Nephron progenitor cell (in vitro differentiated cells): ENCODE measurements at regions not wholly inside any gene's neighbourhood (a gene's known extent, or its start where the extent isn't known, plus 50 kb on each side); places are given as distances from the start of the nearest gene placed in this dataset.

Experiments used
- DNase-seq: peaks from one replicate; pipeline ENCODE4 v3.0.0; 2021
- H3K27ac Mint-ChIP-seq: 2 replicates; pipeline ENCODE4 v1.8.0; 2021; ENCODE audit warnings: mild to moderate bottlenecking, moderate library complexity, mixed read lengths
- H3K27me3 Mint-ChIP-seq: 2 replicates; pipeline ENCODE4 v1.8.0; 2021; ENCODE audit warnings: mild to moderate bottlenecking, low read depth, mixed read lengths; ENCODE audit not compliant: poor library complexity
- H3K36me3 Mint-ChIP-seq: 2 replicates; pipeline ENCODE4 v1.8.0; 2021; ENCODE audit warnings: low read depth, mixed read lengths
- H3K4me1 Mint-ChIP-seq: 2 replicates; pipeline ENCODE4 v1.8.0; 2021; ENCODE audit warnings: mixed read lengths
- H3K4me3 Mint-ChIP-seq: 2 replicates; pipeline ENCODE4 v1.8.0; 2021; ENCODE audit warnings: mild to moderate bottlenecking, moderate library complexity, mixed read lengths
- H3K9me3 Mint-ChIP-seq: 2 replicates; pipeline ENCODE4 v1.8.0; 2021; ENCODE audit warnings: mild to moderate bottlenecking, moderate library complexity, mixed read lengths
- TF ChIP-seq, protein P1 (sequence below): fragments of 200-600 bp; sonication (generic); IDR thresholded peaks from 2 replicates; pipeline ENCODE4 v1.5.0; 2021; ENCODE audit warnings: antibody characterized with exemption

DNA sequence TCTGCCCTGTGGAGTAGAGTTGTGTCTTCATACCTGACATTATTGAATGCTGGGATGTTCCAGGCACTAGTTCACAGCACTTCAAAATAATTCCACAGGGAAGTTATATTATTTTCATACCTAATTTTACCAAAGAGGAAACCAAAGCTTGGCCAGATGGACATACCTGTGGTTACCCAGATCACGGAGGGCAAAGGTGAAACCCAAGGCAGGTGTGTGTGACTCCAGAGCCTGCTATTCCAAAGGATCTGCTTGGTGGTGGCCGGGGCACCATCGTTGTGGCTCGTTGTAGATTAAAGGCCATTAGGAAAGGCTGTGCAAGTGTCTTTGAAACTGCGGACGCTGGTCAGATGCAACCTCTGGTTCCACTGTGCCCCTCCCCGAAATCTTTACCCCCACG lies 108.6 kb downstream of the ZBTB18 start:
- H3K27ac Mint-ChIP-seq, result no peak overlapping the region
- H3K4me1 Mint-ChIP-seq, result peaks cover 8% of the 10 kb centered on the region
- H3K4me3 Mint-ChIP-seq, result no peak overlapping the region
- no peaks in the 10 kb centered on the region for H3K36me3 Mint-ChIP-seq
- peaks cover 7% of the 10 kb centered on the region for H3K27me3 Mint-ChIP-seq
- DNase-seq, result no peak
- TF ChIP-seq, protein P1, sequence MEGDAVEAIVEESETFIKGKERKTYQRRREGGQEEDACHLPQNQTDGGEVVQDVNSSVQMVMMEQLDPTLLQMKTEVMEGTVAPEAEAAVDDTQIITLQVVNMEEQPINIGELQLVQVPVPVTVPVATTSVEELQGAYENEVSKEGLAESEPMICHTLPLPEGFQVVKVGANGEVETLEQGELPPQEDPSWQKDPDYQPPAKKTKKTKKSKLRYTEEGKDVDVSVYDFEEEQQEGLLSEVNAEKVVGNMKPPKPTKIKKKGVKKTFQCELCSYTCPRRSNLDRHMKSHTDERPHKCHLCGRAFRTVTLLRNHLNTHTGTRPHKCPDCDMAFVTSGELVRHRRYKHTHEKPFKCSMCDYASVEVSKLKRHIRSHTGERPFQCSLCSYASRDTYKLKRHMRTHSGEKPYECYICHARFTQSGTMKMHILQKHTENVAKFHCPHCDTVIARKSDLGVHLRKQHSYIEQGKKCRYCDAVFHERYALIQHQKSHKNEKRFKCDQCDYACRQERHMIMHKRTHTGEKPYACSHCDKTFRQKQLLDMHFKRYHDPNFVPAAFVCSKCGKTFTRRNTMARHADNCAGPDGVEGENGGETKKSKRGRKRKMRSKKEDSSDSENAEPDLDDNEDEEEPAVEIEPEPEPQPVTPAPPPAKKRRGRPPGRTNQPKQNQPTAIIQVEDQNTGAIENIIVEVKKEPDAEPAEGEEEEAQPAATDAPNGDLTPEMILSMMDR, result no peak
- no peaks in the 10 kb centered on the region for H3K9me3 Mint-ChIP-seq

DNA sequence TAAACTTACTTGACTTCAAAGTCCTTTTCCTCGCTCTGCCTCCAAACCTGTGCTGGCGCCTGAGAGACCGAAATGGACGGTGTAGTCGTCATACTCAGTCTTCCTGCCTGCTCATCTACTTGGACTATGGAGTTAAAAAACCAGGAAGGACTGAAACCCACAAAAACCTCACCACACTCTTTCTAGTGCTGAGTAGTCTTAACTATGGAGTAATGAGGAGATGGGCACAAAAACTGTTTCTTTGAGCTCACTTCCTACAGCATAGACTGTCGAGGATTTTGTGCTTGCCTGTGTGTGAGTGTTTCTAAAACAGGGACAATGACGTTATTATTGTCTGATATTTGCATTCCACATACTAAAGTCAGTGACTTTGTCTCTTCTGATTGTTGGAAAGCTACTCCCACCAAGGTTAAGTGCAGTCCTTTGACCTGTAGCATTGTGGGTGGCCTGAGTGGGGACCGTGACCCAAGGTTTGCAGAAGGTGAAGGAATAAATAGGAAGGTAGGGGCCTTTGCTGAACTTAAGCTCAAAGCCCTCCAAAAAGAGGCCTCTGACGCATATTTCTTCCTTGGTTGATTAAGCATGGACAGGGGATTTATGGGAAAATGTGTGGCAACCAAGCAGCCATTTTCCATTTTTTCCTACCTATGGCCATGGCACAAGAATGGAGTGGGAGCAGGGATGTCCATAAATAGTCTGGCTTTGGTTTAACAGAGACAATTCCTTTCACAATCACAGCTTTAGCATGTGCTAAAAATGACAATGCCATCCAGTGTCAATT lies 109.6 kb downstream of the ZBTB18 start:
- no peak for DNase-seq
- Mint-ChIP-seq H3K27ac (no peak overlapping the region), H3K4me1 (peaks cover 5% of the 10 kb centered on the region), H3K27me3 (peaks cover 7% of the 10 kb centered on the region), H3K9me3 (no peaks in the 10 kb centered on the region), H3K4me3 (no peak overlapping the region), H3K36me3 (no peaks in the 10 kb centered on the region)
- TF ChIP-seq, protein P1, result no peak

DNA sequence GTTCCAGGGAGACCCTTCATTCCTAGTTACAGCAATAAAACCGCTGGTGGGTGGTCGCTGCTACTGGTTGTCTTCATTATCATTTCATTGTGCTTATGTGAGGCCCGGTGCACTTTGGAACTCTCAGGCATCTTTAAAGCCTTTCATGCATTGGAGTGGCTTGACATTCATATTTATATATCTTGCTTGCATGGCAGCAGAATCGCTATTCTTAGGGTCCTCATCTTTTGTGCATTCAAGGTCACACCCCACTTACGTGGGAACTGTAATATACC lies 110.1 kb downstream of the ZBTB18 start:
- no peak overlapping the region for H3K4me3 Mint-ChIP-seq
- TF ChIP-seq, protein P1, result no peak
- H3K9me3 Mint-ChIP-seq, result no peaks in the 10 kb centered on the region

DNA sequence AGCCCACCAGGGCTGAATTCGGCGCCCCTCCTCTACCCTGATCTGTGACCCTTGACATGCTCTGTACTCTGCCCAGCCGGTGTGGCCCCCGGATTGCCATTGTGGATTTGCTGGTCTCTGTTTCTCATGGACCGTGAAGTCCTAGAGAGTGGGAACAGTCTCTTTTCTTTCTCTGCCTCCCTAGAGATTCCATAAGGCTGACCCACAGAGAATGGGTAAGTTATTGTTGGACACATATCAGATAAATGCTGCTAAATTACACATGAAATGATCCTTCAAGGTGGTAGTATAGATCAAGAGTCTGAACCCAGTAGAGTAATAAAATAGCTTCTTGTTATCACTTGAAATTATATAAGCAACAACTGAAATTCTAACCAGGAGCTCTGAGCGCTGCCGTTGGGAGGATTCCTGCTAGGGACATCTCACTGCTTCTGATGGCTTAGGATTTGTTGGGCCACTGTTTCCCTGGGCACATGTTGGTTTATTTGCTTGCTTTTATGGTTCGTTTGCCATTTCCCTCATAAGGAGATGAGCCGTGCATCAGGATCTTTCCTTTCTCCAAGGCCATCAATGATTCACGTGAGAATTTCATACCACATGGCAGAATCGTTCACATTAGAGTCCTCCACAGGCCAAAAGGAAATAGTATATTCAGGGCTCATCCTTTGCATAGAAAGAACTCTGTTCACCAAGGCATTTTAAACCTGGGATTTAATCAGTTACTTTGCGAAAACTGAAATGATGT lies 111.9 kb downstream of the ZBTB18 start:
- Mint-ChIP-seq H3K4me3 (no peak overlapping the region), H3K9me3 (no peaks in the 10 kb centered on the region), H3K27me3 (peaks cover 6% of the 10 kb centered on the region), H3K27ac (no peak overlapping the region), H3K4me1 (peaks cover 5% of the 10 kb centered on the region), H3K36me3 (no peaks in the 10 kb centered on the region)
- DNase-seq, result no peak
- TF ChIP-seq, protein P1, result no peak

More for the DNA sequence above, 110.1 kb downstream of the ZBTB18 start:
- DNase-seq, result no peak
- peaks cover 8% of the 10 kb centered on the region for H3K27me3 Mint-ChIP-seq
- H3K36me3 Mint-ChIP-seq, result no peaks in the 10 kb centered on the region
- H3K4me1 Mint-ChIP-seq, result peaks cover 5% of the 10 kb centered on the region
- H3K27ac Mint-ChIP-seq, result no peak overlapping the region

DNA sequence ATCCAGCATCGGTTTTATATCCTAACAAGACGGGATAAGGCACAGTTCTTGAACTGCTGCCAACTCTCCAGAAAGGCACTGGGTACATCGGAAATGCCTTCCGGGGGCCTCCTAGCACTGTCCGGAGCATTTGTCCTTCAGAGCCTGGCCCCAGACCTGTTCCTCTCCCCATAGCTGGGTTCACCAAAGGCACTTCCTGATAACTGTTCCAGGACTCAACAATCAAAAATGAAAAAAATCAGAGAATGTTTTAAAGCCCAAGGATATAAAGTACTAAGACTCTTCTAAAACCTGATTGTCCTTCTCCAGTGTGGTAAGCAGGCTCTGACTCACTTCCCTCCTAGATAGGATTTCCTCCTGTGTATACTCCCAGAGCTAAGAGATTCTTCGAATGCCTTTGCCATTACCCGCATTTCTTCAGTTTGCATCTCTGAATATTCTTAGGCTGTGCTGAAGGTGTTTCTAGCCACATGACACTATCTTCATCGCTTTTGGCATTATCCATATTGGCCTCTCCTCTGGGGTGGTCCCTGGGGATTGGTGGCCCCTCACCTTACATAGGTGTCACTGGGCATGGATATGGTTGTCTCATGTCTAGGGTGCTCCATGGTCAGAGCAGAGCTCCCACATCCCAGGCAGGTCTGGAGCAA lies 112.9 kb downstream of the ZBTB18 start:
- TF ChIP-seq, protein P1, result no peak
- H3K4me1 Mint-ChIP-seq, result peaks cover 5% of the 10 kb centered on the region

More for the DNA sequence above, 112.9 kb downstream of the ZBTB18 start:
- Mint-ChIP-seq H3K4me3 (no peak overlapping the region), H3K27ac (peak overlapping the region; percentile 21), H3K36me3 (no peaks in the 10 kb centered on the region), H3K9me3 (no peaks in the 10 kb centered on the region), H3K27me3 (peaks cover 6% of the 10 kb centered on the region)
- DNase-seq, result no peak
